AG09319 (cell line): ENCODE measurements at regions not wholly inside any gene's neighbourhood (a gene's known extent, or its start where the extent isn't known, plus 50 kb on each side); places are given as distances from the start of the nearest gene placed in this dataset.

ENCODE experiments used
- DNase-seq: peaks from one replicate; pipeline ENCODE4 v3.0.0-alpha.2; 2010; ENCODE audit warnings: low read depth; ENCODE audit errors: extremely low read depth
- CTCF ChIP-seq: IDR thresholded peaks from 2 replicates; pipeline ENCODE4 v1.5.1; 2011; ENCODE audit warnings: low read depth, mild to moderate bottlenecking, inconsistent platforms, low read length, moderate library complexity

DNA sequence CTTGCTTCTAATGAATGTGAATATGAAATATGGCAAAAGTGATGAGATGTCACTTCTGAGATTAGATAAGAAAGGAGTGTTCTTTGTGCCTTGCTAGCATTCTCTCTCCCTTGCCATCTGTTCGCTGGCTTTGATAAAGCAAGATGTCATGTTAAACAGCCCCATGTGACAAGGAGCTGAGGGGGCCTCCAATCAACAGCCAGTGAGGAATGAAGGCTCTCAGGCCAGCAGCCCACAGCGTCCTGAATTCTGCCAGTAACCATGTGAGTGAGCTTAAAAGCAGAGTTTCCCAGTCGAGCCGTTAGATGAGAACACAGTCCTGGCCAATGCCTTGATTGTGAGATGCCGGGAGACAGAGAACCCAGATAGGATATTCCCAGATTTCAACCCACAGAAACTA is 198.8 kb downstream of the IRS1 start:
- no peak for DNase-seq
- TF ChIP-seq CTCF: no peak

DNA sequence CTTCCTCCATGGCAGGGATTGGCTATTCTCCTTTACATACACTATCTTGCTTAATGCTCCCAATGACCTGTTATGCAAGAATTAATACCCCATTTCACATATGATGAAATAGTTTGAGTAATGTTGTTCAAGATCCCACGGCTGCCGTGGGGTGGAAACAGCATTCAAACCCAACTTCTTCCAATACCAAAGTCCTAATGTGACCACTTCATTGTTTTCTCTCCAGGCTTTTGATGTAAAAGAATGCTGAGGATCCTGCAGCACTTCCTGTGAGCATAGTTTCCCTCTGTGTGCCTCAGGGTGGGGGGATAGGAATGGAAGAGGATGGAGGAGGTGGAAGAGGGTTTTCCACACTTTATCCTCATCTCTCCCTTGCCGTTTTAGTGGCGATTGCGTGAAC is 199.4 kb downstream of the IRS1 start:
- no peak for DNase-seq

GRCh38 chr2:226589043-226589442 is 210.6 kb downstream of the IRS1 start:
- TF ChIP-seq CTCF: no peak
- no peak for DNase-seq

More for the DNA sequence above, 199.4 kb downstream of the IRS1 start:
- TF ChIP-seq CTCF: no peak

GRCh38 chr2:226585130-226585561 is 214.5 kb downstream of the IRS1 start:
- TF ChIP-seq CTCF: no peak
- DNase-seq: no peak

DNA sequence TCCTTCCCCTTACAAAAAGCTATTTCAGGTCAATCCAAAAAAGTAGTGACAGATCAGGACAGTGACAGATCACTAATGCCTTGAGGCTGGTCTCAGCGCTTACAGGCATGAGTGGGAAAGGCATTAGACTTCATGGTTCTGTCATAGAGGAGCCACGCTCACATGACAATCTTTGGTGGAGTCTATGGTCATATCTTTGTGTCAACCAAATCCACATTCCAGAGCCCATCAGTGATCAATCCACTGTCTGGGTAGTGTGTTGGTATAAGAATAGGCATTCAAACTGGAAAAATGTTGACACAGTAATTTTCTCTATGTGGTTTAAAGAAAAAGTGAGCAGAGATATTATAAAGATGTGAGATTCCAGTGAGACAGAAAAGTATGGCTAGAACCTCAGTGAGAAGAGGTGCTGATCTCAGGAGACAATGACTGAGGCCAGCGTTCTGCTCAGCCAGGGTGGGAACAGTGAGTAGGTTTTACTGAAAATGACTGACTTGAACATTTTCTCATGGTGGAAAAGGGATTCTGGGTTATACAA is 215.0 kb downstream of the IRS1 start:
- DNase-seq: no peak
- TF ChIP-seq CTCF: no peak

- no peak for TF ChIP-seq CTCF
- DNase-seq: peak; percentile 25
Observed at GRCh38 chr2:226583715-226584114, 215.9 kb downstream of the IRS1 start.

DNA sequence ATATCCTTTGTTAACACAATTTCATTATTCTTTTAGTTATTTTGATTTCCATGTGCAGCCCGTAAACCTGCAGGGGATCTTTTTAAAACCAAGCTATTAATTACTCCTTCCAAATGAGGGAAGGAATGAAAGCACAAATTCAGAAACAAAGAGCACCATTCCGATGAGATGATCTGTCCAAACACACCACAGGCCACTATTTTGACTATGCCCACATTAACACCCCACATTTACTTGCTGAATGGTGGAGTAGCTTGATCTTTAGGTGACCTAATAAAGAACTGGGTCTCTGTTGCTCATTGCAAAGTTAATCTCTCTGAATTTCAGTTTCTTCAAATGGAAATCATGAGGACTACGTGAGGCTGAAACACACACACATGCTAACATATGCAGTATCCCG is 218.0 kb downstream of the IRS1 start:
- DNase-seq: no peak
- no peak for TF ChIP-seq CTCF
